KMS-11 (cell line): ENCODE measurements at regions not wholly inside any gene's neighbourhood (a gene's known extent, or its start where the extent isn't known, plus 50 kb on each side); places are given as distances from the start of the nearest gene placed in this dataset.

Experiments used
- H2AFZ ChIP-seq: fragments of 200-600 bp; sonication (generic); 2 replicates; pipeline ENCODE4 v1.6.1; 2016; ENCODE audit warnings: antibody characterized with exemption, mixed run types, low read depth
- H3K27ac ChIP-seq: fragments of 200-600 bp; sonication (generic); 2 replicates; pipeline ENCODE4 v1.6.1; 2016; ENCODE audit warnings: mild to moderate bottlenecking, mixed run types
- H3K27me3 ChIP-seq: fragments of 200-600 bp; sonication (generic); 2 replicates; pipeline ENCODE4 v1.6.1; 2017; ENCODE audit warnings: mild to moderate bottlenecking, low read depth, mixed run types, moderate library complexity; ENCODE audit not compliant: insufficient read depth
- H3K36me3 ChIP-seq: fragments of 200-600 bp; sonication (generic); 2 replicates; pipeline ENCODE4 v1.6.1; 2017; ENCODE audit warnings: mild to moderate bottlenecking, mixed run types; ENCODE audit not compliant: insufficient read depth
- H3K4me1 ChIP-seq: fragments of 200-600 bp; sonication (generic); 2 replicates; pipeline ENCODE4 v1.6.1; 2016; ENCODE audit warnings: mild to moderate bottlenecking, low read depth, mixed run types; ENCODE audit not compliant: poor library complexity, severe bottlenecking
- H3K4me2 ChIP-seq: fragments of 200-600 bp; sonication (generic); 2 replicates; pipeline ENCODE4 v1.7.0; 2016; ENCODE audit warnings: mild to moderate bottlenecking, mixed run types
- H3K4me3 ChIP-seq: fragments of 200-600 bp; sonication (generic); IDR thresholded peaks from 2 replicates; pipeline ENCODE4 v1.6.1; 2017; ENCODE audit warnings: low read depth, low read length, mixed read lengths; ENCODE audit not compliant: insufficient read depth
- H3K79me2 ChIP-seq: fragments of 200-600 bp; sonication (generic); 2 replicates; pipeline ENCODE4 v1.6.1; 2016; ENCODE audit warnings: low read depth, mixed run types; ENCODE audit not compliant: insufficient read depth
- H3K9ac ChIP-seq: fragments of 200-600 bp; sonication (generic); 2 replicates; pipeline ENCODE4 v1.6.1; 2016; ENCODE audit warnings: mild to moderate bottlenecking, mixed run types
- H4K20me1 ChIP-seq: fragments of 200-600 bp; sonication (generic); 2 replicates; pipeline ENCODE4 v1.6.1; 2016; ENCODE audit warnings: mild to moderate bottlenecking, mixed run types; ENCODE audit not compliant: insufficient read depth
- CTCF ChIP-seq: fragments of 200-600 bp; sonication (generic); conservative IDR thresholded peaks from 2 replicates; pipeline ENCODE4 v1.6.1; 2017; ENCODE audit warnings: low read depth, mild to moderate bottlenecking, antibody characterized with exemption, low read length, moderate library complexity, mixed read lengths

GRCh38 chr6:139777202-139777970 is 402.9 kb upstream of the CITED2 start:
- Histone ChIP-seq H3K27ac (no peak overlapping the region), H2AFZ (no peak overlapping the region), H3K4me3 (no peak overlapping the region), H3K4me2 (no peak overlapping the region), H4K20me1 (no peaks in the 10 kb centered on the region), H3K9ac (no peak overlapping the region), H3K36me3 (no peaks in the 10 kb centered on the region), H3K79me2 (no peaks in the 10 kb centered on the region), H3K4me1 (no peaks in the 10 kb centered on the region), H3K27me3 (no peaks in the 10 kb centered on the region)
- TF ChIP-seq CTCF, result no peak

GRCh38 chr6:139776041-139776440 is 401.6 kb upstream of the CITED2 start:
- Histone ChIP-seq H3K36me3 (no peaks in the 10 kb centered on the region), H3K9ac (no peak overlapping the region), H2AFZ (no peak overlapping the region), H3K4me2 (no peak overlapping the region), H3K27ac (no peak overlapping the region), H3K4me3 (no peak overlapping the region), H3K4me1 (no peaks in the 10 kb centered on the region), H3K27me3 (no peaks in the 10 kb centered on the region), H4K20me1 (no peaks in the 10 kb centered on the region), H3K79me2 (no peaks in the 10 kb centered on the region)
- TF ChIP-seq CTCF, result no peak

- Histone ChIP-seq H3K36me3 (no peaks in the 10 kb centered on the region), H3K4me2 (no peak overlapping the region), H3K9ac (no peak overlapping the region), H3K27me3 (no peaks in the 10 kb centered on the region), H3K27ac (no peak overlapping the region), H3K79me2 (no peaks in the 10 kb centered on the region), H3K4me3 (no peak overlapping the region), H2AFZ (no peak overlapping the region), H3K4me1 (peaks cover 11% of the 10 kb centered on the region), H4K20me1 (no peaks in the 10 kb centered on the region)
- TF ChIP-seq CTCF, result no peak
Measured at GRCh38 chr6:139768196-139768595, 393.7 kb upstream of the CITED2 start.

- TF ChIP-seq CTCF, result no peak
- Histone ChIP-seq H3K79me2 (no peaks in the 10 kb centered on the region), H2AFZ (no peak overlapping the region), H3K27me3 (no peaks in the 10 kb centered on the region), H3K4me3 (no peak overlapping the region), H4K20me1 (no peaks in the 10 kb centered on the region), H3K36me3 (no peaks in the 10 kb centered on the region), H3K4me2 (no peak overlapping the region), H3K27ac (no peak overlapping the region), H3K4me1 (peaks cover 11% of the 10 kb centered on the region), H3K9ac (no peak overlapping the region)
Measured at GRCh38 chr6:139766796-139767195, 392.3 kb upstream of the CITED2 start.
